ENCODE measurements at regions not wholly inside any gene's neighbourhood (a gene's known extent, or its start where the extent isn't known, plus 50 kb on each side); places are given as distances from the start of the nearest gene placed in this dataset.

DNA sequence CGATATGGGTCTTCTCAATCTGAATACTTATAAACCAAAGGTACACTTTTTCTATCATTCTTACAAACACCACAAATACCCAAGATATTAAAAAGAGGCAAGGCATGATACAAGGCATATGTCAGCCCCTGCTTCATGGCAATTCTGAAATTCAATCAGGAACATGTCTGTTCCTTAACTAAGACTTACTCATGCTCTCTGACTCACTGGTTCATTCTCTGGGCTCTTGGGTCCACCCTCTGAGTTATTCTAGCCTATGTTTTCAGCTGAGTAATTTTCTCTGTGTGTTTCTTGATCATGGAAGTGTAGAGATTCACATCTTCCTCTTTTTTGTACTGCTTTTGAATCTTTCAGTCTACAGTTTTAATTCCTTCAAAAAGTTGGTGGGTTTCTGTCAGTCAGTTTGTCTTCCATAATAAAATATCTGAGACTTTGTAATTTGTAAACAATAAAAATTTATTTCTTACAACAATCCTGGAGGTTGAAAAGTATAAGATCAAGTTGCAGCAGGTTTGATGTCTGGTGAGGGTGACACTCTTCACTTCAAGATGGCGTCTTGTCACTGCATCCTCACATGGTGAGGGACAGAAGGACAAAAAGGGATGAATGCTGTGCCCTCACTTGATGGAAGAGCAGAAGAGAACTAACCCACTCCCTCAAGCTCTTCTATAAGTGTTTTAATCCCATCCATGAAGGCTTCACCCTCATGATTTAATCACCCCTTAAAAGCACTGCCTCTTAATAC is 211.7 kb downstream of the FAM76B start:
- no peak for DNase-seq

- no peak for DNase-seq
These were observed 213.3 kb downstream of the FAM76B start for GRCh38 chr11:95576146-95576845.

- DNase-seq, result no peak
These were observed 214.1 kb downstream of the FAM76B start for GRCh38 chr11:95575517-95575916.

- DNase-seq, result no peak
These were observed 217.8 kb downstream of the FAM76B start for GRCh38 chr11:95571718-95572260.

DNA sequence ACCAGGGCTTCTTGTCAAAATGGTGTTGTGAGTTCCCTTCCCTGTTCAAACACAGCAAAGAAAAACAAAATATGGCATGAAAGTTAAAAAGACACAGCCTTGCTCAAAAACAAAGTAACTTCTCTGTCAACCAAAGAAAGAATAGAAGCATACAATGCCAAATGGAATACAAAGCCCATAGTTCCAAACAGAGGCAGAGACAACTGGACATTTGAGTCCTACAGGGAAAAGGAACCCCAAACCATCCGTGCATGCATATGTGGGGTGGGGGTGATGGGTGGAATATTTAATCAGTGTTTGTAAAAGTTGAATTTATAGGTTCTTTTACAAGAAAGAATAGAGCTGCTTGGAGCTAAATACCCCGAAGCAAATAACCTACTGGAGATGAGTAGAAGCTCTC is 218.7 kb downstream of the FAM76B start:
- no peak for DNase-seq

GRCh38 chr11:95569207-95569606 is 220.4 kb downstream of the FAM76B start:
- no peak for DNase-seq

GRCh38 chr11:95568281-95568680 is 221.3 kb downstream of the FAM76B start:
- no peak for DNase-seq

DNA sequence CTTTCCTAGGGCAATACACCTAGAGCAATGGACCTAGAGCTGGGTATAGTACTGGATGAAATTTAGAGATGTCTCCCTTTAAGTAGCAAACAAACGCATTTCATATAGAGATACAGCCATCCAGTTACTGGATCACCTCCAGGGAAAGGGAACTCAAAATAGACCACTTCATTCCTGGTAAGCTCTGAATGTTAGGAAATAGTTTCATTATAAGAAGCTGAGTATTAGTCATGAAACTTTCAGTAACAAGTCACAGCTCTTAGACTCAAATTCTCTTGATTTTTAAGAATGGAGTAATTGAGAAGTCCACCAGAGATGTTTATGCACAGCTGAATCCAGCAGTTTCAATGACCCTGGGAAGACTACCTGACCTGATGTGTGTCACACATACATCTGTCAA is 221.9 kb downstream of the FAM76B start:
- DNase-seq, result no peak

GRCh38 chr11:95566211-95566610 is 223.4 kb downstream of the FAM76B start:
- no peak for DNase-seq

DNA sequence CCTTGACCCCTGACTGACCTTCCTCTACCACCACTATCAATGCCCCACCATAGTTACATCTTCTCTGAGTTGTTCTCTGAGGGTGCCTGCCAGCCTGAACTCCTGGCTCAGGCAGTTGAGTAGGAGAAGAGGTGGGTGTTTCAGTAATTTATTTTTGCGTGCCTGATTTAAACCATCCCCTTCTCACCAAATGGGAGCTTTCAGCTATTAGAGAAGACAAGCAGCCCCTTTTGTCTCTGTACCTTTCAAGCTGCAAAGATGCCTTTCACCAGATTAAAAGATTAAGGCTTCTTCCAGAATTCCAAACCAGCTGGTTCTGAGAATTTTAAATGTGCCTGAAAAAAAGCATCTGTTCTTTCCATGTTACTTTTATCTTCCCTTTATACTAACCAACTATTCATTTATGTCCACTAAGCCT is 223.8 kb downstream of the FAM76B start:
- DNase-seq, result no peak

- no peak for DNase-seq
These were observed 225.7 kb downstream of the FAM76B start for GRCh38 chr11:95563859-95564258.

- DNase-seq, result no peak
These were observed 226.4 kb downstream of the FAM76B start for GRCh38 chr11:95563173-95563572.

DNA sequence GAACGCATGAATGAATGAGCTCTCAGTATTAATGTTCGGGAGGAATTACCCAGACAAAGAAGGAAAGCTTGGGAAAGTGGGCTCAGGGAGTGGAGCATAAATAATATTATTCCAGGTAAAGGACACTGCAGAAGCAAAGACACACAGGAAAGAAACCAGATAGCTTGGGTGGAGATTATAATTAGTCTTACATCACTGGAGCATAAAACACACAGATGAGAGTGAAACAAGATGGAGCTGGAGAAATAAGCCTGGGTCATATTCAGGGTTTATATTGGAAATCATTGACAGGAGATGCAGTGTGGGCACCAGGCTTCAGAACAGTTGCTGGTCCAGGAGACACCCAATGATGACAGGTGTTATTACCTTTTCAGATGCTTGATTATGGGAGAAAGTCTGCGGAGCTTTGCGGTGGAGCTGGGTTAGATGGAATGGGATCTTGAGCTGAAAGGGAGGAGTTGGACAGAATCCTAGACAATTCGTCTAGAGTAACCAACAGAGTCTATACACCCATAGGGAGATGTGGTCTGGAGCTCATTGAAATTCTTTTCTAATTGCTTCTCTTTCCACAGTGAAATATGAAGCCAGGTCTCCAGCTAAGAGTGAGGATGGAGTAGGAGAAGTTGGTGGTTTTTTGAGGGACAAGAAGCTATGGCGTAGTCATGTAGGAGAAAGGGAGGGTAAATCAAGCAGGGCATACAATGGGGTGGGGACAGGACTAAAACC is 227.2 kb downstream of the FAM76B start:
- DNase-seq, result peak; percentile 23

DNA sequence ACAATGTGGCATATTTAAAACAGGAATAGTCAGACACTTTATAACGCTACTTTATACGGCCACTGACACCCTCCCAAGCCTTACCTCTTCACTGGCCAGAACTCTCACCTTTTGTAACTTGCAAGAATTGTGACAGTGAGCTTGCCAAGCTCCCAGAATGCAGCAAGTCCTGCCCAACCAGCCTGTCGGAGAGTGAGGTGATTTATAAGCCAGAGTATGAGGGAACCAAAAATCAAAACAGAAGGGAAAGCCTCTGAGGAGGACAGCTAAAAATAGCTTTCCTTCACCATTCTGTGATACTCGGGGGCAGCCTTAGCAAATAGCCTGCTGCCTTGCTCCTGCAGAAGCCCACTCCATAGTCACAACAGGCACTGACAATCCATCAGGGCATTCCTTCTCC is 229.7 kb downstream of the FAM76B start:
- DNase-seq, result no peak

DNA sequence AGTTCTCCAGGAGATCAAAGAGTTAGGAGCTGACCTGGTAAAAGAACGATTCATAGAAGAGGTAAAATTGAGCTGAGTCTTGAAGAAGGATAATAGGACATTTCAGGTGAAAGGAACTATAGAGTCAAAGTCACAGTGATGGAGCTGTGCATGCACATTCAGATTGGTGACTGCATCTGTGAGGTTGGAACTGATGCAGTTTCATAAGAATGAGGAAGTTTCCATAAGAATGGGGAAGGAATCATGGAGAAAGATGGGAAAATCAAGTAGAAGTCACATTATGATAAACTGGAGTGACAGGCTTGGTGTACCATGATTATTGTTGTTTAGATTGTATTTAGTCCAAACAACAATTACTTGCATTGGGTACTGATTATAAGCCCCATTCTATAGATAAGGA is 232.2 kb downstream of the FAM76B start:
- DNase-seq, result no peak

DNA sequence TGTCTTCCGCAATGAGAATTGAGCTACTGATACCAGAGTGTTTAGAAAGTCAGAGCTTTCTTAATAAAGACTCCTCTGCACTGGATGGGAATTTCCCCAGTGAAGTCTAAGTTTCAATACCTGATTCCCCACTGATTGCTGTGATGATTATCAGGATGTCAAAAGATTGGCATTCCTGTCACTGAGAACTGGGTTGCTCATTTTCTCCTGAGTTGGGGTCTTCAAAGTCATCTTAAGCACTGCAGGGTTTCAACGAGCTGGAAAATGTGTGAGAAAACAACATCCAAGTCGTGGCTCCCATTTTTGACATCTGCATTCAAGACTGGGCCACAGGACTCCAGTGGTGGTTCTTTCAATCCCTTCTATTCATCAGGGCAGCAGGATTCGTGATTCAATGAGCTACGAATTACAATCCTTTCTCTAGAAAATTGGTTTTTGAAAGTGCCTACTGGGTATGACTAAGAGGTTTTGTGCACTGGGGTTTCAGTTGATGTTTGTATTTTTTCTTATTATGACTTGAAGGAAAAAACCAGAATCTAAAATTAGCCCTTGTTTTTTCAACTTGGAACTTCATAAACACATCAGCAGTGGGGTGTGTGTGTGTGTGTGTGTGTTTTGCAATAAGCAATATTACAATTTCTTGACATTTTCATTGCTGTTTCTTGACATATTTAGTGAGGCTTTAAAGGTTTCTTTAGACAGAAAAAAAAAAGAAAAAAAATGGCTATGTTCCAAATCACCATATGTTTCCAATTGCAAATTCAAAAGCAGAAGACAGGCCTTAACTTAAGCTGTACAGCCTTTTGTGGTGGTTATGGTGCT is 233.0 kb downstream of the FAM76B start:
- peak; percentile 49 for DNase-seq

- DNase-seq, result no peak
These were observed 233.6 kb downstream of the FAM76B start for GRCh38 chr11:95556011-95556341.

DNA sequence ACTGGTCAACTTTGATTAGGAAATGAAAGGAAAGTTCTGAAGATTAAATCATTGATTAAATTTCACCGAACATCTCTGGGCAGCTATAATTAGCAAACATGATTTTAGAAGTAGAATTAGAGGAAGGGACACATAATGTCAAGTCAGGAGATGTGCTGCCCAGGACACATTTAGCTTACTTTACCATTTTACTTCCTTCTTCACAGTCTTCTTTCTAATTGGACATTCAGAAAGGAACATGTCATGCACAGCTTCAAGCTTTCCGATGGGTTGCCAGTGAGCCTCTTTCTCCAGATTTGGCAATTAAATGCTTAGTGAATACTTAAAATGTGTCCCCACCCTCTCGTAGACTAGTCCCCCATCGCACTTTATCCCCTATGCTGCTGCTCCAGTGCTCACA is 234.7 kb downstream of the FAM76B start:
- DNase-seq, result no peak

- peak; percentile 87 for DNase-seq
These were observed 240.3 kb downstream of the FAM76B start for GRCh38 chr11:95549301-95549700.

DNA sequence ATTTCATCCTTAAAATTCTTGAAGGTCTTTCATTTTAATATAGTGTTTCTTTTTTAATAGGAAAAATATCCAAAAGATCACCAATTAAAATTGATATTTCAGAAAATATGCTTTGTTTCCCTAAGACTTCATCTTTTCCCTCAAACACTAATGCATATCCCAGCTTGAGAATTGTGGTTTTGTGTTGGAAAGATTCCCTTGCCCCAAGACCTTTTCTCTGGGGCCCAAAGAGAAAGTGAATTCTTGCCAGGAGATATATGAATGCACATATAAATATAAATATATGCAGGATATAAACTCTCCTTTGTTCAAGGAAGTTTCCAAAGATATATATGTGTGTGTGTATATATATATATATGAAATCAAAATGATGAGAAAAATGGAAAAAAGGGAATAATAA is 241.2 kb downstream of the FAM76B start:
- no peak for DNase-seq

GRCh38 chr11:95547976-95548375 is 241.6 kb downstream of the FAM76B start:
- DNase-seq, result no peak

DNA sequence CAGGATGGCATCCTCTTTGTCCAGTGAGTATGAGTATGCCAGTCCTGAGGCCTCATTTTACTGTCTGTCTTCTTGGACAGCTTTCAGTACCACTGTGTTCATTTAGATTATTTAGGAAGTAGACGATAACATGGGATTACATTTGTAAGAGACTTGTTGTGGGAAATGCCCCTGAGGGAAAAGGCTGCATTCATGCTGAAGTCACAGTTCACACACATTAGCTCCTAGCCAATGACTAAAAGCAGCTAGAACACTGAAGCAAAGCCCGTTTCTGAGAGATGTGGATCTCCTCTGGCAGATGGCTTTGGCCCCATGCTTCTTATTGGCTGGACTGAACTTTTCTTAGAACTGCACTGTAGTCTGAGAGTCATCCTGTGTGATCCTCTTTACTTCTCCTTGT is 242.4 kb downstream of the FAM76B start:
- no peak for DNase-seq
